ENCODE measurements at regions not wholly inside any gene's neighbourhood (a gene's known extent, or its start where the extent isn't known, plus 50 kb on each side); places are given as distances from the start of the nearest gene placed in this dataset.
"Not testable (repeated sequence)": the region's sequence is repeated elsewhere in the genome, so short reads cannot be mapped to it uniquely, and the experiment has no call there.

- peak; percentile 13 for TF ChIP-seq CTCF (IDR thresholded peaks at IDR 0.05; ENCODE audit: insufficient read depth, missing control alignments)
- FAIRE-seq, result peak; percentile 41
- DNase-seq (ENCODE audit: insufficient read length, low spot score), result no peak
Observed at GRCh38 chrX:34341258-34341657, 209.1 kb upstream of the FAM47A start.

DNA sequence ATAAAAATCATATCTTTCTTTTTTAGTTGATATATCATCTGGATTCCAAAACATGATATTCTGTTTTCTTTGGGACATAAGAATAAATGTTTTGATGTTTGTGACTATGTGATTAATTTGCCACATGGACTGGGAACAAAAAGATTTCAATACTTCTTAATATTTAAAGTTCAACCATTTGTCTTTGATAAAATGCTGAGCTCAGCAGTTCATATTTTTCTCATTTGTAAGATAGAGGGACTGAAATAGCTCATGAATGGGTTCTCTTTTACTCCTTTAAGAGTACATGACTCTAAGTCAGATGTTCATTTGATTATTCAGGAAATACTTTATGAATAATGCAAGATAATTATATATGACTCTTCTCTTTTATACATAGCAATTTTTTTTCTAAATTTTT lies 205.9 kb upstream of the FAM47A start:
- FAIRE-seq (no peak), DNase-seq (ENCODE audit: insufficient read length, low spot score) (no peak)
- no peak for TF ChIP-seq CTCF (IDR thresholded peaks at IDR 0.05; ENCODE audit: insufficient read depth, missing control alignments)

- not testable (repeated sequence) for FAIRE-seq; DNase-seq (ENCODE audit: insufficient read length, low spot score)
Observed at GRCh38 chrX:34335376-34335775, 203.3 kb upstream of the FAM47A start.

- FAIRE-seq (no peak), DNase-seq (ENCODE audit: insufficient read length, low spot score) (no peak)
- TF ChIP-seq CTCF (IDR thresholded peaks at IDR 0.05; ENCODE audit: insufficient read depth, missing control alignments), result peak; percentile 9
Observed at GRCh38 chrX:34332334-34332733, 200.2 kb upstream of the FAM47A start.

DNA sequence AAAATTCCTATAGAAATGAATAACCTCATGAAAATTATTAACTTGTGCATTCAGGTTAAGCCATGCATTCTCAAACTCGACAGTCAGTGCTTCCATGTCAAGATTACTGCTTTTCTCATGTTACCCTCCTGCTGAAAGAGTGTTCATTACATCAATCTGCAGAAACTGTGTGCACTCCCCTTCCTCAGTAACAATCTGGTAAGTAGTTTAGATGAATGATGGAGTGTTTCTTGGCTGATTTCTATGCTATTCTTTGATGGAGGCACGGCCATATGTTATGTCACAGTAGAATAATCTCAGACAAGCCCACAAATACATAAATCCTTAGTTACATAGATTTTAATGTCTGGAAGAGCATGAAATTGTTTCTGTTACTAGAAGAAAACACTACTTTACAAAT lies 193.3 kb upstream of the FAM47A start:
- DNase-seq (ENCODE audit: insufficient read length, low spot score), result no peak
- FAIRE-seq, result no peak
- no peak for TF ChIP-seq CTCF (IDR thresholded peaks at IDR 0.05; ENCODE audit: insufficient read depth, missing control alignments)

- FAIRE-seq; DNase-seq (ENCODE audit: insufficient read length, low spot score): not testable (repeated sequence)
Observed at GRCh38 chrX:34320424-34320823, 188.3 kb upstream of the FAM47A start.

DNA sequence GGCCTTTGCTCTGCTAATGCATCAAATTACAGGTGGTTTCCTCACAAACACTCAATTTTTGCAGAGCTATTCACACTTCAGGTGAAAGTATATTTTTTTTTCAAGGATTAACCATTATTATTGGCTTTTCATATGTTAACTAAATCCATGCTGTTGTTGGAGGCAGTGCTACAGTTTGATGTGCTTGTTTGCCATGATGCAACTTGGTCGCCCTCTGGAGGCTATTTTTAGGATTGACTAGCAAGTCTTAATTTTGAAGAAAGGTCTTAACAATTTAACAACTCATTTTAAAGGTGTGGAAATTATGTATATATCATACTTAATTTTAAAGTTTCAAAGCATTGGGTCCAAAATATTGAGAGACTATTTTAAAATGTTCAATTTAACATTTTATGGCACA lies 168.8 kb upstream of the FAM47A start:
- DNase-seq (ENCODE audit: insufficient read length, low spot score) (no peak), FAIRE-seq (peak; percentile 48)
- TF ChIP-seq CTCF (IDR thresholded peaks at IDR 0.05; ENCODE audit: insufficient read depth, missing control alignments), result peak; percentile 57

- no peak for FAIRE-seq
- no peak for TF ChIP-seq CTCF (IDR thresholded peaks at IDR 0.05; ENCODE audit: insufficient read depth, missing control alignments)
- no peak for DNase-seq (ENCODE audit: insufficient read length, low spot score)
Observed at GRCh38 chrX:34299451-34299967, 167.4 kb upstream of the FAM47A start.
